ENCODE measurements at regions not wholly inside any gene's neighbourhood (a gene's known extent, or its start where the extent isn't known, plus 50 kb on each side); places are given as distances from the start of the nearest gene placed in this dataset.

GRCh38 chr2:118668431-118669424 is 178.7 kb downstream of the EN1 start:
- no peak for DNase-seq (ENCODE audit: low read depth in 2 of 3, low spot score in 2 of 3)

GRCh38 chr2:118667964-118668363 is 179.5 kb downstream of the EN1 start:
- DNase-seq (ENCODE audit: low read depth in 2 of 3, low spot score in 2 of 3) = no peak

GRCh38 chr2:118667348-118667747 is 180.1 kb downstream of the EN1 start:
- no peak for DNase-seq (ENCODE audit: low read depth in 2 of 3, low spot score in 2 of 3)

- DNase-seq (ENCODE audit: low read depth in 2 of 3, low spot score in 2 of 3) = no peak
Observed at GRCh38 chr2:118665784-118666529, 181.5 kb downstream of the EN1 start.

GRCh38 chr2:118661179-118661578 is 186.3 kb downstream of the EN1 start:
- no peak for DNase-seq (ENCODE audit: low read depth in 2 of 3, low spot score in 2 of 3)

- no peak for DNase-seq (ENCODE audit: low read depth in 2 of 3, low spot score in 2 of 3)
Observed at GRCh38 chr2:118658596-118659198, 188.8 kb downstream of the EN1 start.

- no peak for DNase-seq (ENCODE audit: low read depth in 2 of 3, low spot score in 2 of 3)
Observed at GRCh38 chr2:118657466-118657865, 190.0 kb downstream of the EN1 start.

GRCh38 chr2:118654945-118655344 is 192.5 kb downstream of the EN1 start:
- DNase-seq (ENCODE audit: low read depth in 2 of 3, low spot score in 2 of 3) = no peak

- no peak for DNase-seq (ENCODE audit: low read depth in 2 of 3, low spot score in 2 of 3)
Observed at GRCh38 chr2:118650327-118650726, 197.1 kb downstream of the EN1 start.

GRCh38 chr2:118645876-118646275 is 201.6 kb downstream of the EN1 start:
- DNase-seq (ENCODE audit: low read depth in 2 of 3, low spot score in 2 of 3) = no peak

- no peak for DNase-seq (ENCODE audit: low read depth in 2 of 3, low spot score in 2 of 3)
Observed at GRCh38 chr2:118644190-118644589, 203.3 kb downstream of the EN1 start.

GRCh38 chr2:118643294-118643693 is 204.2 kb downstream of the EN1 start:
- no peak for DNase-seq (ENCODE audit: low read depth in 2 of 3, low spot score in 2 of 3)

GRCh38 chr2:118642501-118642900 is 204.9 kb downstream of the EN1 start:
- no peak for DNase-seq (ENCODE audit: low read depth in 2 of 3, low spot score in 2 of 3)

- no peak for DNase-seq (ENCODE audit: low read depth in 2 of 3, low spot score in 2 of 3)
Observed at GRCh38 chr2:118641711-118642110, 205.7 kb downstream of the EN1 start.

GRCh38 chr2:118639371-118639770 is 208.1 kb downstream of the EN1 start:
- DNase-seq (ENCODE audit: low read depth in 2 of 3, low spot score in 2 of 3) = no peak

GRCh38 chr2:118638453-118638852 is 209.0 kb downstream of the EN1 start:
- no peak for DNase-seq (ENCODE audit: low read depth in 2 of 3, low spot score in 2 of 3)

GRCh38 chr2:118635891-118636290 is 211.6 kb downstream of the EN1 start:
- DNase-seq (ENCODE audit: low read depth in 2 of 3, low spot score in 2 of 3) = no peak

- no peak for DNase-seq (ENCODE audit: low read depth in 2 of 3, low spot score in 2 of 3)
Observed at GRCh38 chr2:118634876-118635275, 212.6 kb downstream of the EN1 start.

- no peak for DNase-seq (ENCODE audit: low read depth in 2 of 3, low spot score in 2 of 3)
Observed at GRCh38 chr2:118633371-118634018, 214.0 kb downstream of the EN1 start.

GRCh38 chr2:118632921-118633320 is 214.5 kb downstream of the EN1 start:
- DNase-seq (ENCODE audit: low read depth in 2 of 3, low spot score in 2 of 3) = no peak

GRCh38 chr2:118627156-118627555 is 220.3 kb downstream of the EN1 start:
- no peak for DNase-seq (ENCODE audit: low read depth in 2 of 3, low spot score in 2 of 3)

Measured in activated CD8-positive, alpha-beta memory T cell treated with anti-CD3 and anti-CD28 coated beads for 48 hours (primary cell).